ENCODE measurements at regions not wholly inside any gene's neighbourhood (a gene's known extent, or its start where the extent isn't known, plus 50 kb on each side); places are given as distances from the start of the nearest gene placed in this dataset.

DNA sequence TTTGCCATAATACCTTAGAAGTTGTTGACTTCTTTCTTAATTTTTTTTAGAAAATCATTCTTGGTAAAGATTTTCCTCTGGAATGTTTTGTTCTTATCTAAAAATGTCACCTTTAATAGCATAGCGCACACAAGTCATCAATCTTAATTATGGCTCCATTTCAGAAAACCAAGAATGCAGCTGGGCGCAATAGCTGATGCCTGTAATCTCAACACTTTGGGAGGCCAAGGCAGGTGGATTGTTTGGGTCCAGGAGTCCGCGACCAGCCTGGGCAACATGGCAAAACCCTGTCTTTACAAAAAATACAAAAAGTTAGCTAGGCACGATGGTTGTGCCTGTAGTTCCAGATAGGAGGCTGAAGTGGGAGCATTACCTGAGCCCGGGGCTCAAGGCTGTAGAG lies 125.6 kb upstream of the EOMES start:
- Histone ChIP-seq H3K9me1 (replicated peaks; ENCODE audit: control insufficient read depth, extremely low read depth, insufficient read depth, low read length) (no peaks in the 10 kb centered on the region), H3K4me1 (ENCODE audit: control insufficient read depth, extremely low read depth, insufficient read depth, low read length) (no peaks in the 10 kb centered on the region), H3K9ac (replicated peaks; ENCODE audit: extremely low read depth, insufficient read depth, low read length) (no peak overlapping the region), H3K36me3 (ENCODE audit: control insufficient read depth in 2 of 2, extremely low read depth in 1 of 2, insufficient read depth in 2 of 2, low read length in 2 of 2) (no peaks in the 10 kb centered on the region), H3K4me2 (ENCODE audit: insufficient read depth, low read length) (no peak overlapping the region), H3K4me3 (replicated peaks in 1 of 3; ENCODE audit: insufficient read depth in 1 of 3, low read depth in 1 of 3, low read length in 3 of 3) (no peak overlapping the region), H3K27me3 (ENCODE audit: control insufficient read depth in 2 of 2, insufficient read depth in 2 of 2, low read length in 2 of 2) (no peaks in the 10 kb centered on the region), H4K20me1 (replicated peaks; ENCODE audit: control insufficient read depth, extremely low read depth, insufficient read depth, low read length) (no peaks in the 10 kb centered on the region), H3K27ac (ENCODE audit: insufficient read depth, low read depth, low read length) (no peak overlapping the region), H3K79me2 (ENCODE audit: control insufficient read depth, insufficient read depth, low read length) (no peaks in the 10 kb centered on the region), H3K9me3 (replicated peaks; ENCODE audit: control insufficient read depth, insufficient read depth, low read length) (no peaks in the 10 kb centered on the region), H2AFZ (ENCODE audit: low read depth, low read length) (no peak overlapping the region)
- no peak for FAIRE-seq
- intact Hi-C loops (cut with micrococcal nuclease) (no loop called here), dilution Hi-C loops (cut with MboI; ENCODE audit: extremely low pct_ligation_motif_present, low sequenced_read_pairs) (no loop called here)
- ChIA-PET POLR2A (no interaction called here), CTCF (no interaction called here)
- DNase-seq (ENCODE audit: low read depth, low spot score) = no peak
- BruUV-seq (replicated peaks) = no TSS peak
- TF ChIP-seq JUN (IDR thresholded peaks at IDR 0.05; ENCODE audit: borderline replicate concordance, insufficient read depth, insufficient read length, low read depth) (no peak), EZH2 (IDR thresholded peaks at IDR 0.05; ENCODE audit: borderline replicate concordance, low read depth, low read length, severe bottlenecking) (no peak)

DNA sequence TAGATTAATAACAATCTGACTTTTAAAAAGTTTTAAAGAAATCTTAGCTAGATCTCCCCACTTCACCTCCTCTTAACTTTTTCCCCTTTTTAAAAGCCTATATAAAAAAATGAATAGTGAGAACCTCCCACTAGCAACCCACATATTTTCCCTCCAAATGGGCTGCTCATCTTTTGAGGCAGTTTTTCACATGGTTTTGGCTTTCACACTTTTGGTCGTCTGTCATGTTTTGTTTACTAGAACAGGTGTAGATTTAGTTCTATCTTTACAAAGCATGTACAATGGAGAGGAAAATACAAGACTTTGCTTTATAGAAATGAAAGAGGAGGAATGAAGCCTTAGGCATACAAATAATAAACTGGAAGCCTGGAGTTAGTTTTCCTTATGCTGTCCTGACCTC lies 126.7 kb upstream of the EOMES start:
- no peak overlapping the region for H3K4me2 ChIP-seq (ENCODE audit: insufficient read depth, low read length)
- no peaks in the 10 kb centered on the region for H3K27me3 ChIP-seq (ENCODE audit: control insufficient read depth in 2 of 2, insufficient read depth in 2 of 2, low read length in 2 of 2)
- DNase-seq (ENCODE audit: low read depth, low spot score) (no peak), FAIRE-seq (no peak)
- H3K9ac ChIP-seq (replicated peaks; ENCODE audit: extremely low read depth, insufficient read depth, low read length) = no peak overlapping the region
- no peaks in the 10 kb centered on the region for H4K20me1 ChIP-seq (replicated peaks; ENCODE audit: control insufficient read depth, extremely low read depth, insufficient read depth, low read length)
- H3K36me3 ChIP-seq (ENCODE audit: control insufficient read depth in 2 of 2, extremely low read depth in 1 of 2, insufficient read depth in 2 of 2, low read length in 2 of 2) = no peaks in the 10 kb centered on the region
- no peak overlapping the region for H3K4me3 ChIP-seq (replicated peaks in 1 of 3; ENCODE audit: insufficient read depth in 1 of 3, low read depth in 1 of 3, low read length in 3 of 3)
- ChIA-PET POLR2A (no interaction called here), CTCF (no interaction called here)
- BruUV-seq (replicated peaks) = no TSS peak
- no peaks in the 10 kb centered on the region for H3K9me1 ChIP-seq (replicated peaks; ENCODE audit: control insufficient read depth, extremely low read depth, insufficient read depth, low read length)
- TF ChIP-seq JUN (IDR thresholded peaks at IDR 0.05; ENCODE audit: borderline replicate concordance, insufficient read depth, insufficient read length, low read depth) (no peak), FOS (IDR thresholded peaks at IDR 0.05; ENCODE audit: borderline replicate concordance, insufficient read depth, low read length) (no peak), POLR2A (IDR thresholded peaks at IDR 0.05; ENCODE audit: low read depth, low read length) (no peak), POLR2AphosphoS5 (IDR thresholded peaks at IDR 0.05; ENCODE audit: insufficient read depth, low read depth, low read length) (no peak), MYC (IDR thresholded peaks at IDR 0.05; ENCODE audit: low read depth, low read length) (no peak), EZH2 (IDR thresholded peaks at IDR 0.05; ENCODE audit: borderline replicate concordance, low read depth, low read length, severe bottlenecking) (no peak), GATA2 (IDR thresholded peaks at IDR 0.05; ENCODE audit: insufficient read depth, insufficient read length, low read depth, low read length) (no peak)
- TF ChIP-seq, protein P1, sequence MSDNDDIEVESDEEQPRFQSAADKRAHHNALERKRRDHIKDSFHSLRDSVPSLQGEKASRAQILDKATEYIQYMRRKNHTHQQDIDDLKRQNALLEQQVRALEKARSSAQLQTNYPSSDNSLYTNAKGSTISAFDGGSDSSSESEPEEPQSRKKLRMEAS (IDR thresholded peaks at IDR 0.05; ENCODE audit: insufficient read depth, insufficient read length) = no peak
- TF ChIP-seq, protein P2, sequence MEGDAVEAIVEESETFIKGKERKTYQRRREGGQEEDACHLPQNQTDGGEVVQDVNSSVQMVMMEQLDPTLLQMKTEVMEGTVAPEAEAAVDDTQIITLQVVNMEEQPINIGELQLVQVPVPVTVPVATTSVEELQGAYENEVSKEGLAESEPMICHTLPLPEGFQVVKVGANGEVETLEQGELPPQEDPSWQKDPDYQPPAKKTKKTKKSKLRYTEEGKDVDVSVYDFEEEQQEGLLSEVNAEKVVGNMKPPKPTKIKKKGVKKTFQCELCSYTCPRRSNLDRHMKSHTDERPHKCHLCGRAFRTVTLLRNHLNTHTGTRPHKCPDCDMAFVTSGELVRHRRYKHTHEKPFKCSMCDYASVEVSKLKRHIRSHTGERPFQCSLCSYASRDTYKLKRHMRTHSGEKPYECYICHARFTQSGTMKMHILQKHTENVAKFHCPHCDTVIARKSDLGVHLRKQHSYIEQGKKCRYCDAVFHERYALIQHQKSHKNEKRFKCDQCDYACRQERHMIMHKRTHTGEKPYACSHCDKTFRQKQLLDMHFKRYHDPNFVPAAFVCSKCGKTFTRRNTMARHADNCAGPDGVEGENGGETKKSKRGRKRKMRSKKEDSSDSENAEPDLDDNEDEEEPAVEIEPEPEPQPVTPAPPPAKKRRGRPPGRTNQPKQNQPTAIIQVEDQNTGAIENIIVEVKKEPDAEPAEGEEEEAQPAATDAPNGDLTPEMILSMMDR (IDR thresholded peaks at IDR 0.05; ENCODE audit: extremely low read depth in 1 of 2, insufficient read depth in 1 of 2, low read depth in 1 of 2, low read length in 2 of 2) = no peak
- intact Hi-C loops (cut with micrococcal nuclease) = no loop called here
- H3K9me3 ChIP-seq (replicated peaks; ENCODE audit: control insufficient read depth, insufficient read depth, low read length) = no peaks in the 10 kb centered on the region
- H3K4me1 ChIP-seq (ENCODE audit: control insufficient read depth, extremely low read depth, insufficient read depth, low read length) = no peaks in the 10 kb centered on the region
- H3K79me2 ChIP-seq (ENCODE audit: control insufficient read depth, insufficient read depth, low read length) = no peaks in the 10 kb centered on the region
- dilution Hi-C loops (cut with MboI; ENCODE audit: extremely low pct_ligation_motif_present, low sequenced_read_pairs) = no loop called here
- no peak overlapping the region for H3K27ac ChIP-seq (ENCODE audit: insufficient read depth, low read depth, low read length)
- H2AFZ ChIP-seq (ENCODE audit: low read depth, low read length) = no peak overlapping the region
